ENCODE measurements at regions not wholly inside any gene's neighbourhood (a gene's known extent, or its start where the extent isn't known, plus 50 kb on each side); places are given as distances from the start of the nearest gene placed in this dataset.

DNA sequence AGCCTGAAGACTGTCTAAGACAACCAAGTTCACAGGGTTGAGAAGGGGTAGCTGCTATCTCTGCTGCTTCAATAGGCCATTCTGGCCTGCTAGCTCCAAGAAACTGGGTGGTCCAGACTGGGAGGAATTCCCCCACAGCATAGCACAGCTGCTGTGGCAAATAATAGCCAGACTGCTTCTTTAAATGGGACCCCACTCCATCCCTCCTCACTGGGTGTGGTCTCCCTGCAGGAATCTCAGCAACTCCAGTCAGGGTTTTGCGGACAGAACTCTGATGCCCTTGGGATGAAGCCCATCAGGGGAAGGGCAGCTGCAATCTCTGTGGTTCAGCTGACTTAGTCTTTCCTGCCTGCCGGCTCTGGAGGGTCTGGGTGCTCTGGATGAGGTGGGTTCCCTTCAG, 1018.6 kb upstream of the DIAPH2 start:
- TF ChIP-seq POLR2AphosphoS5 (IDR thresholded peaks at IDR 0.05; ENCODE audit: low read depth, low read length): no peak
- no peak for TF ChIP-seq HDAC6 (IDR thresholded peaks at IDR 0.05; ENCODE audit: low read depth, low read length)
- TF ChIP-seq RNF2 (IDR thresholded peaks at IDR 0.05; ENCODE audit: borderline replicate concordance, low read depth, low read length, missing control alignments, poor library complexity, severe bottlenecking): no peak
- TF ChIP-seq YY1 (IDR thresholded peaks at IDR 0.05; ENCODE audit: low read depth, low read length): no peak
- TF ChIP-seq SP4 (IDR thresholded peaks at IDR 0.05; ENCODE audit: low read length): no peak
- TF ChIP-seq BACH1 (IDR thresholded peaks at IDR 0.05; ENCODE audit: low read length): no peak
- TF ChIP-seq SAP30 (IDR thresholded peaks at IDR 0.05; ENCODE audit: insufficient read depth, insufficient replicate concordance, low read length): no peak
- no peak for TF ChIP-seq TCF12 (IDR thresholded peaks at IDR 0.05; ENCODE audit: low read depth, low read length)
- no peak for TF ChIP-seq CEBPB (IDR thresholded peaks at IDR 0.05; ENCODE audit: low read depth, low read length)
- H3K79me2 ChIP-seq (ENCODE audit: control insufficient read depth in 1 of 2, insufficient read depth in 2 of 2, low read length in 2 of 2): no peaks in the 10 kb centered on the region
- H3K56ac ChIP-seq (replicated peaks; ENCODE audit: insufficient read length, low read depth, low read length): no peak overlapping the region
- no peak overlapping the region for H2AK5ac ChIP-seq (ENCODE audit: low read depth, low read length)
- H2BK20ac ChIP-seq (ENCODE audit: low read length): no peak overlapping the region
- no peak overlapping the region for H2BK120ac ChIP-seq (replicated peaks; ENCODE audit: low read depth, low read length)
- no peak overlapping the region for H4K91ac ChIP-seq (replicated peaks; ENCODE audit: insufficient read length, low read length)
- no peak overlapping the region for H2BK12ac ChIP-seq (ENCODE audit: low read depth, low read length)
- H2AFZ ChIP-seq (ENCODE audit: low read length): no peak overlapping the region
- H3K79me1 ChIP-seq (ENCODE audit: low read depth, low read length): no peaks in the 10 kb centered on the region
- DNase-seq (ENCODE audit: low read depth in 1 of 2, low spot score in 2 of 2): no peak
- FAIRE-seq: no peak
- no peak overlapping the region for H3K27ac ChIP-seq (ENCODE audit: low read depth, low read length)
- ChIA-PET CTCF (ENCODE audit: partially characterized antibody) (no interaction called here), POLR2A (ENCODE audit: partially characterized antibody) (no interaction called here)
- H3K23me2 ChIP-seq (ENCODE audit: low read depth, low read length): no peaks in the 10 kb centered on the region
- H3K4me1 ChIP-seq (replicated peaks in 1 of 4; ENCODE audit: control insufficient read depth in 3 of 4, insufficient read depth in 4 of 4, low read length in 3 of 4): no peaks in the 10 kb centered on the region
- no peak overlapping the region for H3K18ac ChIP-seq (ENCODE audit: extremely low read depth, low read length)
- no peak overlapping the region for H4K8ac ChIP-seq (ENCODE audit: extremely low read depth, insufficient read depth, low read length)
- H2BK15ac ChIP-seq (ENCODE audit: low read length): no peak overlapping the region
- H3K27me3 ChIP-seq (replicated peaks in 1 of 4; ENCODE audit: control insufficient read depth in 3 of 4, extremely low read depth in 1 of 4, insufficient read depth in 3 of 4, low read length in 3 of 4): no peaks in the 10 kb centered on the region
- no peak overlapping the region for H3K14ac ChIP-seq (ENCODE audit: insufficient read length)
- no peaks in the 10 kb centered on the region for H3K36me3 ChIP-seq (ENCODE audit: control insufficient read depth in 2 of 4, insufficient read depth in 4 of 4, low read length in 3 of 4)
- H3K9ac ChIP-seq (replicated peaks in 1 of 4; ENCODE audit: extremely low read depth in 1 of 4, low read depth in 3 of 4, low read length in 3 of 4): no peak overlapping the region
- no peaks in the 10 kb centered on the region for H4K20me1 ChIP-seq (replicated peaks in 1 of 2; ENCODE audit: control insufficient read depth in 1 of 2, insufficient read depth in 2 of 2, low read length in 2 of 2)
- no peak overlapping the region for H3K4me2 ChIP-seq (ENCODE audit: insufficient read depth in 1 of 2, low read depth in 2 of 2, low read length in 2 of 2)
- peaks cover 0 to 4% of the 10 kb centered on the region in 2 experiments; a peak in 1 of 4 replicates for H3K9me3 ChIP-seq (ENCODE audit: insufficient read depth in 2 of 2, low read depth in 1 of 2, low read length in 1 of 2)
- H2BK5ac ChIP-seq (ENCODE audit: low read depth, low read length): no peak overlapping the region
- WGBS, 2 experiments (ENCODE audit: extremely low coverage in 1 of 2, insufficient coverage in 1 of 2, insufficient read length in 1 of 2, insufficient replicate concordance in 2 of 2, low coverage in 1 of 2, low lambda C conversion rate in 2 of 2, missing lambda C conversion rate in 1 of 2): 100% methylated on average over 2 of the region's 2 CpGs; no CpG with 5 or more reads in 1 of the 2 experiments
- no peak overlapping the region for H3K23ac ChIP-seq (ENCODE audit: insufficient read length)
- no peak overlapping the region for H3K4me3 ChIP-seq (ENCODE audit: extremely low read depth in 1 of 4, insufficient read depth in 2 of 4, low read depth in 3 of 4, low read length in 4 of 4)
- no peak overlapping the region for H4K5ac ChIP-seq (ENCODE audit: insufficient read length, low read depth, low read length)
- no peak overlapping the region for H3K4ac ChIP-seq (replicated peaks; ENCODE audit: insufficient read length, low read depth, low read length)

Measured in H1 (cell line).